DOHH2 (cell line): ENCODE measurements at regions not wholly inside any gene's neighbourhood (a gene's known extent, or its start where the extent isn't known, plus 50 kb on each side); places are given as distances from the start of the nearest gene placed in this dataset.
"Not testable (repeated sequence)": the region's sequence is repeated elsewhere in the genome, so short reads cannot be mapped to it uniquely, and the experiment has no call there.

Experiments
- H3F3A ChIP-seq: fragments of 200-600 bp; sonication (generic), shearing (Covaris generic); 2 replicates; pipeline ENCODE4 v1.6.0; 2016; ENCODE audit warnings: antibody characterized with exemption, mild to moderate bottlenecking; ENCODE audit not compliant: control insufficient read depth, insufficient read depth
- H3K27ac ChIP-seq: fragments of 200-600 bp; sonication (generic); 2 replicates; pipeline ENCODE4 v1.5.1; 2014; ENCODE audit warnings: low read depth, mild to moderate bottlenecking, low read length, moderate library complexity
- H3K27me3 ChIP-seq: fragments of 200-600 bp; sonication (generic); 2 replicates; pipeline ENCODE4 v1.6.1; 2014; ENCODE audit warnings: mild to moderate bottlenecking, low read length, mixed read lengths; ENCODE audit not compliant: control insufficient read depth
- H3K36me3 ChIP-seq: fragments of 200-600 bp; sonication (generic); 2 replicates; pipeline ENCODE4 v1.6.1; 2014; ENCODE audit warnings: mild to moderate bottlenecking, low read length, moderate library complexity, mixed read lengths; ENCODE audit not compliant: control insufficient read depth
- H3K4me1 ChIP-seq: fragments of 200-600 bp; sonication (generic); 2 replicates; pipeline ENCODE4 v1.6.1; 2014; ENCODE audit warnings: mild to moderate bottlenecking, low read length, mixed read lengths; ENCODE audit not compliant: control insufficient read depth
- H3K4me2 ChIP-seq: fragments of 200-600 bp; sonication (generic); 2 replicates; pipeline ENCODE4 v1.6.0; 2014; ENCODE audit warnings: mild to moderate bottlenecking, low read length, moderate library complexity
- H3K4me3 ChIP-seq: fragments of 200-600 bp; sonication (generic); 2 replicates; pipeline ENCODE4 v1.5.1; 2014; ENCODE audit warnings: mild to moderate bottlenecking, low read length, mixed read lengths
- H3K79me2 ChIP-seq: fragments of 200-600 bp; sonication (generic); 2 replicates; pipeline ENCODE4 v1.6.1; 2014; ENCODE audit warnings: mild to moderate bottlenecking, low read length, mixed read lengths; ENCODE audit not compliant: control insufficient read depth
- H3K9me2 ChIP-seq: fragments of 200-600 bp; sonication (generic); replicated peaks from 2 replicates; pipeline ENCODE4 v1.6.1; 2014; ENCODE audit warnings: mild to moderate bottlenecking, low read length, mixed read lengths; ENCODE audit not compliant: control insufficient read depth
- H3K9me3 ChIP-seq: fragments of 200-600 bp; sonication (generic); 2 replicates; pipeline ENCODE4 v1.6.1; 2014; ENCODE audit warnings: antibody characterized with exemption, low read length, mixed read lengths; ENCODE audit not compliant: control insufficient read depth, insufficient read depth
- H4K20me1 ChIP-seq: fragments of 200-600 bp; sonication (generic); 2 replicates; pipeline ENCODE4 v1.6.0; 2014; ENCODE audit warnings: low read depth, mild to moderate bottlenecking, antibody characterized with exemption, low read length, moderate library complexity; ENCODE audit not compliant: control insufficient read depth, insufficient read depth
- EZH2phosphoT487 ChIP-seq: fragments of 200-600 bp; sonication (generic); IDR thresholded peaks from 2 replicates; pipeline ENCODE4 v1.6.1; 2017; ENCODE audit warnings: borderline replicate concordance, mild to moderate bottlenecking, antibody characterized with exemption, low read length, moderate library complexity, mixed read lengths
- TF ChIP-seq, protein P1 (sequence below): fragments of 200-600 bp; sonication (generic); IDR thresholded peaks from one replicate; pipeline ENCODE4 v1.5.1; 2014; ENCODE audit warnings: antibody characterized with exemption, mild to moderate bottlenecking, low read depth, low read length; ENCODE audit not compliant: poor library complexity, severe bottlenecking

- Histone ChIP-seq H3F3A (no peaks in the 10 kb centered on the region), H3K9me2 (no peaks in the 10 kb centered on the region), H3K27ac (no peak overlapping the region), H3K36me3 (no peaks in the 10 kb centered on the region), H3K9me3 (no peaks in the 10 kb centered on the region), H3K4me1 (no peaks in the 10 kb centered on the region), H4K20me1 (no peaks in the 10 kb centered on the region), H3K27me3 (no peaks in the 10 kb centered on the region), H3K4me2 (no peak overlapping the region), H3K4me3 (no peak overlapping the region), H3K79me2 (no peaks in the 10 kb centered on the region)
- TF ChIP-seq, protein P1, sequence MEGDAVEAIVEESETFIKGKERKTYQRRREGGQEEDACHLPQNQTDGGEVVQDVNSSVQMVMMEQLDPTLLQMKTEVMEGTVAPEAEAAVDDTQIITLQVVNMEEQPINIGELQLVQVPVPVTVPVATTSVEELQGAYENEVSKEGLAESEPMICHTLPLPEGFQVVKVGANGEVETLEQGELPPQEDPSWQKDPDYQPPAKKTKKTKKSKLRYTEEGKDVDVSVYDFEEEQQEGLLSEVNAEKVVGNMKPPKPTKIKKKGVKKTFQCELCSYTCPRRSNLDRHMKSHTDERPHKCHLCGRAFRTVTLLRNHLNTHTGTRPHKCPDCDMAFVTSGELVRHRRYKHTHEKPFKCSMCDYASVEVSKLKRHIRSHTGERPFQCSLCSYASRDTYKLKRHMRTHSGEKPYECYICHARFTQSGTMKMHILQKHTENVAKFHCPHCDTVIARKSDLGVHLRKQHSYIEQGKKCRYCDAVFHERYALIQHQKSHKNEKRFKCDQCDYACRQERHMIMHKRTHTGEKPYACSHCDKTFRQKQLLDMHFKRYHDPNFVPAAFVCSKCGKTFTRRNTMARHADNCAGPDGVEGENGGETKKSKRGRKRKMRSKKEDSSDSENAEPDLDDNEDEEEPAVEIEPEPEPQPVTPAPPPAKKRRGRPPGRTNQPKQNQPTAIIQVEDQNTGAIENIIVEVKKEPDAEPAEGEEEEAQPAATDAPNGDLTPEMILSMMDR: no peak
- no peak for TF ChIP-seq EZH2phosphoT487
Observed at GRCh38 chr13:72622546-72622945, 104.9 kb downstream of the MZT1 start.

GRCh38 chr13:72620874-72621273, 106.6 kb downstream of the MZT1 start:
- Histone ChIP-seq H3K79me2 (no peaks in the 10 kb centered on the region), H3K9me3 (no peaks in the 10 kb centered on the region), H3K27me3 (no peaks in the 10 kb centered on the region), H3K4me2 (no peak overlapping the region), H4K20me1 (no peaks in the 10 kb centered on the region), H3K4me1 (no peaks in the 10 kb centered on the region), H3K36me3 (no peaks in the 10 kb centered on the region), H3K9me2 (no peaks in the 10 kb centered on the region), H3K27ac (no peak overlapping the region), H3F3A (no peaks in the 10 kb centered on the region), H3K4me3 (no peak overlapping the region)
- TF ChIP-seq, protein P1: no peak
- TF ChIP-seq EZH2phosphoT487: no peak

- Histone ChIP-seq H3K79me2 (no peaks in the 10 kb centered on the region), H3K9me3 (no peaks in the 10 kb centered on the region), H3K9me2 (no peaks in the 10 kb centered on the region), H4K20me1 (no peaks in the 10 kb centered on the region), H3K36me3 (no peaks in the 10 kb centered on the region), H3F3A (no peaks in the 10 kb centered on the region), H3K4me1 (no peaks in the 10 kb centered on the region), H3K4me2 (no peak overlapping the region), H3K27ac (no peak overlapping the region), H3K4me3 (no peak overlapping the region), H3K27me3 (no peaks in the 10 kb centered on the region)
- TF ChIP-seq EZH2phosphoT487: no peak
- TF ChIP-seq, protein P1: no peak
Observed at GRCh38 chr13:72617951-72618350, 109.5 kb downstream of the MZT1 start.

DNA sequence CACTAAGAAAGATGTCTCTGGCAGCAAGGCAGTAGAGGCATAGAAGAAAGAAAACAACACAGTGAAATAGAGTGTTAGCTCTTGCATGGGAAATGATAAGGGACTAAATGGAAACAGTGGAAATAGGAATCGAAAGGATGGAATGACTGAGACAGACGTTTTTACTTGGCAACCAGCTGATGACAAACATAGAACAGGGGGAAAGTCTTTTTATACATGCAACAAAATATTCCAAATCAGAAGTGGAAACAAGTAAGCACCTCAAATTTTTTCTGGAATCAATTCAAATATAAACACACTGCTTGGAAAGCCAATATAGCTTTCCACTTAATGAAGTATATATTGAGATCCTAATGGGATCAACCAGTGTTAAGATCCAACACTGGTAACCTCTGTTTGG, 110.2 kb downstream of the MZT1 start:
- H3K4me2 ChIP-seq: no peak overlapping the region
- H3K27me3 ChIP-seq: no peaks in the 10 kb centered on the region
- H3K27ac ChIP-seq: no peak overlapping the region
- H3K9me3 ChIP-seq: no peaks in the 10 kb centered on the region
- no peak for TF ChIP-seq EZH2phosphoT487
- TF ChIP-seq, protein P1: no peak
- H3K4me1 ChIP-seq: no peaks in the 10 kb centered on the region
- H3K36me3 ChIP-seq: no peaks in the 10 kb centered on the region
- no peak overlapping the region for H3K4me3 ChIP-seq
- H3K9me2 ChIP-seq: no peaks in the 10 kb centered on the region
- H4K20me1 ChIP-seq: no peaks in the 10 kb centered on the region
- no peaks in the 10 kb centered on the region for H3K79me2 ChIP-seq
- H3F3A ChIP-seq: no peaks in the 10 kb centered on the region

GRCh38 chr13:72610251-72610891, 117.1 kb downstream of the MZT1 start:
- not testable (repeated sequence) for H3K27ac ChIP-seq, H3K9me2 ChIP-seq, H3K9me3 ChIP-seq, H3K4me3 ChIP-seq, H3K36me3 ChIP-seq, H3K4me2 ChIP-seq, H3K27me3 ChIP-seq, H3K4me1 ChIP-seq, H3F3A ChIP-seq, H3K79me2 ChIP-seq, H4K20me1 ChIP-seq
